SK-N-SH (cell line): ENCODE measurements at regions not wholly inside any gene's neighbourhood (a gene's known extent, or its start where the extent isn't known, plus 50 kb on each side); places are given as distances from the start of the nearest gene placed in this dataset.

ENCODE experiments used
- EP300 ChIP-seq, 2 experiments: IDR thresholded peaks; 2 replicates each; pipeline versions ENCODE4 v1.4.0 to v1.6.1; 2012; ENCODE audit warnings: borderline replicate concordance in 1 of 2, low read depth in 1 of 2, low read length in 1 of 2
- GABPA ChIP-seq: IDR thresholded peaks from 2 replicates; pipeline ENCODE4 v1.4.0; 2012; ENCODE audit warnings: low read depth, mild to moderate bottlenecking
- MXI1 ChIP-seq: IDR thresholded peaks from 2 replicates; pipeline ENCODE4 v1.6.1; 2012; ENCODE audit warnings: mild to moderate bottlenecking, low read depth, low read length, improper control_type of control experiment
- SIN3A ChIP-seq: IDR thresholded peaks from 2 replicates; pipeline ENCODE4 v1.6.1; 2012; ENCODE audit warnings: low read depth, mild to moderate bottlenecking, low read length, moderate library complexity, borderline replicate concordance
- TAF1 ChIP-seq: IDR thresholded peaks from 2 replicates; pipeline ENCODE4 v1.6.1; 2012; ENCODE audit warnings: low read depth, mild to moderate bottlenecking, low read length, moderate library complexity, borderline replicate concordance
- TF ChIP-seq, protein P1 (sequence below): fragments of 200-600 bp; sonication (generic); IDR thresholded peaks from 2 replicates; pipeline ENCODE4 v1.6.1; 2017; ENCODE audit warnings: antibody characterized with exemption, mild to moderate bottlenecking, moderate library complexity
- TF ChIP-seq, protein P2 (sequence below): IDR thresholded peaks from 2 replicates; pipeline ENCODE4 v1.6.1; 2012; ENCODE audit warnings: mild to moderate bottlenecking, low read depth, low read length, moderate library complexity
- TF ChIP-seq, protein P3 (sequence below): IDR thresholded peaks from 2 replicates; pipeline ENCODE4 v1.4.0; 2012; ENCODE audit warnings: low read depth, borderline replicate concordance
- TF ChIP-seq, protein P4 (sequence below): IDR thresholded peaks from 2 replicates; pipeline ENCODE4 v1.4.0; 2012; ENCODE audit warnings: low read depth

DNA sequence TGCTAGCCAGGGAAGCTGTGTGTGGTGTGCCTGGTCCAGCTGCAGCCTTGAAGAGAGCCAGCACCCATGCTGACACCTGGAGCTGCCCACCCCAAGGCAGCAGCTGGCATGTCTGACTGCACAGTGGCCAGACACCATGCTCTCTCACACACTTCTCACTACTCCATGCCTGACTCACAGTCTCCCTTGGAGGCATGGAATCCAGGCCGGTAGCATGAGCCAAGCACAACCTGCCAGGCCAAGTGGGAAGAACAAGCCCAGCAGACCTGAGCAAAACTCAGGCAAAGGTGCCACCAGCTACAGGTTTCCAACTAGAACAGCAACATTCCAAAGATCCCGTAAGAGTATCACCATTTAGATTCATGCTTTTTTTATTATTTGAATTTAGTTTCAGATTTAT, 625.3 kb upstream of the LRRTM4 start:
- TF ChIP-seq, protein P1, sequence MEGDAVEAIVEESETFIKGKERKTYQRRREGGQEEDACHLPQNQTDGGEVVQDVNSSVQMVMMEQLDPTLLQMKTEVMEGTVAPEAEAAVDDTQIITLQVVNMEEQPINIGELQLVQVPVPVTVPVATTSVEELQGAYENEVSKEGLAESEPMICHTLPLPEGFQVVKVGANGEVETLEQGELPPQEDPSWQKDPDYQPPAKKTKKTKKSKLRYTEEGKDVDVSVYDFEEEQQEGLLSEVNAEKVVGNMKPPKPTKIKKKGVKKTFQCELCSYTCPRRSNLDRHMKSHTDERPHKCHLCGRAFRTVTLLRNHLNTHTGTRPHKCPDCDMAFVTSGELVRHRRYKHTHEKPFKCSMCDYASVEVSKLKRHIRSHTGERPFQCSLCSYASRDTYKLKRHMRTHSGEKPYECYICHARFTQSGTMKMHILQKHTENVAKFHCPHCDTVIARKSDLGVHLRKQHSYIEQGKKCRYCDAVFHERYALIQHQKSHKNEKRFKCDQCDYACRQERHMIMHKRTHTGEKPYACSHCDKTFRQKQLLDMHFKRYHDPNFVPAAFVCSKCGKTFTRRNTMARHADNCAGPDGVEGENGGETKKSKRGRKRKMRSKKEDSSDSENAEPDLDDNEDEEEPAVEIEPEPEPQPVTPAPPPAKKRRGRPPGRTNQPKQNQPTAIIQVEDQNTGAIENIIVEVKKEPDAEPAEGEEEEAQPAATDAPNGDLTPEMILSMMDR = no peak
- TF ChIP-seq SIN3A (no peak), TAF1 (no peak), MXI1 (no peak), GABPA (no peak), EP300 (IDR thresholded peaks at IDR 0.05; ENCODE audit: borderline replicate concordance in 1 of 2, low read depth in 1 of 2, low read length in 1 of 2) (no peak)
- TF ChIP-seq, protein P2, sequence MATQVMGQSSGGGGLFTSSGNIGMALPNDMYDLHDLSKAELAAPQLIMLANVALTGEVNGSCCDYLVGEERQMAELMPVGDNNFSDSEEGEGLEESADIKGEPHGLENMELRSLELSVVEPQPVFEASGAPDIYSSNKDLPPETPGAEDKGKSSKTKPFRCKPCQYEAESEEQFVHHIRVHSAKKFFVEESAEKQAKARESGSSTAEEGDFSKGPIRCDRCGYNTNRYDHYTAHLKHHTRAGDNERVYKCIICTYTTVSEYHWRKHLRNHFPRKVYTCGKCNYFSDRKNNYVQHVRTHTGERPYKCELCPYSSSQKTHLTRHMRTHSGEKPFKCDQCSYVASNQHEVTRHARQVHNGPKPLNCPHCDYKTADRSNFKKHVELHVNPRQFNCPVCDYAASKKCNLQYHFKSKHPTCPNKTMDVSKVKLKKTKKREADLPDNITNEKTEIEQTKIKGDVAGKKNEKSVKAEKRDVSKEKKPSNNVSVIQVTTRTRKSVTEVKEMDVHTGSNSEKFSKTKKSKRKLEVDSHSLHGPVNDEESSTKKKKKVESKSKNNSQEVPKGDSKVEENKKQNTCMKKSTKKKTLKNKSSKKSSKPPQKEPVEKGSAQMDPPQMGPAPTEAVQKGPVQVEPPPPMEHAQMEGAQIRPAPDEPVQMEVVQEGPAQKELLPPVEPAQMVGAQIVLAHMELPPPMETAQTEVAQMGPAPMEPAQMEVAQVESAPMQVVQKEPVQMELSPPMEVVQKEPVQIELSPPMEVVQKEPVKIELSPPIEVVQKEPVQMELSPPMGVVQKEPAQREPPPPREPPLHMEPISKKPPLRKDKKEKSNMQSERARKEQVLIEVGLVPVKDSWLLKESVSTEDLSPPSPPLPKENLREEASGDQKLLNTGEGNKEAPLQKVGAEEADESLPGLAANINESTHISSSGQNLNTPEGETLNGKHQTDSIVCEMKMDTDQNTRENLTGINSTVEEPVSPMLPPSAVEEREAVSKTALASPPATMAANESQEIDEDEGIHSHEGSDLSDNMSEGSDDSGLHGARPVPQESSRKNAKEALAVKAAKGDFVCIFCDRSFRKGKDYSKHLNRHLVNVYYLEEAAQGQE = no peak
- TF ChIP-seq, protein P3, sequence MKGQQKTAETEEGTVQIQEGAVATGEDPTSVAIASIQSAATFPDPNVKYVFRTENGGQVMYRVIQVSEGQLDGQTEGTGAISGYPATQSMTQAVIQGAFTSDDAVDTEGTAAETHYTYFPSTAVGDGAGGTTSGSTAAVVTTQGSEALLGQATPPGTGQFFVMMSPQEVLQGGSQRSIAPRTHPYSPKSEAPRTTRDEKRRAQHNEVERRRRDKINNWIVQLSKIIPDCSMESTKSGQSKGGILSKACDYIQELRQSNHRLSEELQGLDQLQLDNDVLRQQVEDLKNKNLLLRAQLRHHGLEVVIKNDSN = no peak
- TF ChIP-seq, protein P4, sequence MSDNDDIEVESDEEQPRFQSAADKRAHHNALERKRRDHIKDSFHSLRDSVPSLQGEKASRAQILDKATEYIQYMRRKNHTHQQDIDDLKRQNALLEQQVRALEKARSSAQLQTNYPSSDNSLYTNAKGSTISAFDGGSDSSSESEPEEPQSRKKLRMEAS = no peak
